HCT116 (cell line): ENCODE measurements at regions not wholly inside any gene's neighbourhood (a gene's known extent, or its start where the extent isn't known, plus 50 kb on each side); places are given as distances from the start of the nearest gene placed in this dataset.

Source experiments
- ATAC-seq: fragments of 200-7000 bp; cut with Tn5 transposase; 2 replicates; pipeline ENCODE4 v1.9.1; 2020; ENCODE audit warnings: mild to moderate bottlenecking, moderate library complexity
- BruUV-seq: library from RNA; stranded (reverse); fragments of 400-500 nt; replicated peaks from 2 replicates; lab custom pipeline; 2021; lab: Mats Ljungman, UMichigan
- CTCF ChIA-PET: fragments of 300-600 bp; sonication (Branson Sonifier 250); formaldehyde crosslinking; loops from one replicate; lab custom pipeline; 2021; ENCODE audit warnings: antibody characterized with exemption; lab: Charles Lee
- POLR2A ChIA-PET: fragments of 300-600, 350-600 bp; sonication (Branson Sonifier 250); formaldehyde crosslinking; loops from one replicate; lab custom pipeline; 2021; ENCODE audit warnings: antibody characterized with exemption; lab: Charles Lee
- RAD21 ChIA-PET, 2 experiments: fragments of 300-600 bp; sonication (Branson Sonifier 250); formaldehyde crosslinking; loops; one replicate each; lab custom pipeline; 2023; ENCODE audit warnings: low total read pairs in 2 of 2; ENCODE audit not compliant: uncharacterized antibody in 2 of 2, unreplicated experiment in 2 of 2, low non-redundant PET in 1 of 2; lab: Charles Lee
- DNase-seq: peaks from one replicate; pipeline ENCODE4 v3.0.0-alpha.2; 2010; ENCODE audit warnings: low read depth, low spot score
- H2AFZ ChIP-seq: fragments of 200-600 bp; shearing (Covaris generic), sonication (generic); 2 replicates; pipeline ENCODE4 v1.6.1; 2017; ENCODE audit warnings: low read depth, mixed run types, mixed read lengths, antibody characterized with exemption, low read length; ENCODE audit not compliant: poor library complexity, severe bottlenecking
- H3K27ac ChIP-seq: 2 replicates; pipeline ENCODE4 v1.5.1; 2012; ENCODE audit warnings: low read depth, low read length
- H3K27me3 ChIP-seq: fragments of 200-600 bp; sonication (generic); 2 replicates; pipeline ENCODE4 v1.6.1; 2016; ENCODE audit warnings: mixed run types, low read length, mixed read lengths; ENCODE audit not compliant: insufficient read depth
- H3K36me3 ChIP-seq, 2 experiments: fragments of 200-500 bp in 1 of 2; fragments of 200-600 bp in 1 of 2; sonication (Bioruptor generic) in 1 of 2; sonication (generic) in 1 of 2; 2 replicates each; pipeline versions ENCODE4 v1.5.1 to v1.6.1; 2014 to 2016; ENCODE audit warnings: low read length in 2 of 2, inconsistent platforms in 1 of 2, mixed read lengths in 1 of 2, mixed run types in 1 of 2; ENCODE audit not compliant: insufficient read depth in 2 of 2, control insufficient read depth in 1 of 2
- H3K4me1 ChIP-seq, 2 experiments: fragments of 200-600 bp in 1 of 2; sonication (generic) in 1 of 2; 2 replicates each; pipeline versions ENCODE4 v1.5.1 to v1.6.1; 2012 to 2017; ENCODE audit warnings: low read length in 2 of 2, inconsistent platforms in 1 of 2, mild to moderate bottlenecking in 1 of 2, mixed read lengths in 1 of 2, mixed run types in 1 of 2, moderate library complexity in 1 of 2; ENCODE audit not compliant: insufficient read depth in 2 of 2, control insufficient read depth in 1 of 2
- H3K4me2 ChIP-seq: fragments of 200-600 bp; sonication (generic); 2 replicates; pipeline ENCODE4 v1.6.1; 2017; ENCODE audit warnings: mixed run types, low read length, mixed read lengths
- H3K4me3 ChIP-seq, 2 experiments: fragments of 200-600 bp in 1 of 2; sonication (generic) in 1 of 2; replicated peaks in 1 of 2; 2 replicates each; pipeline ENCODE4 v1.5.1; 2011 to 2016; ENCODE audit warnings: low read length in 2 of 2, control low read depth in 1 of 2, low read depth in 1 of 2, mild to moderate bottlenecking in 1 of 2, mixed read lengths in 1 of 2, mixed run types in 1 of 2
- H3K79me2 ChIP-seq: fragments of 200-600 bp; sonication (generic); 2 replicates; pipeline ENCODE4 v1.6.1; 2017; ENCODE audit warnings: mild to moderate bottlenecking, mixed run types, low read length, moderate library complexity, mixed read lengths; ENCODE audit not compliant: insufficient read depth
- H3K9ac ChIP-seq: fragments of 200-600 bp; sonication (generic); 2 replicates; pipeline ENCODE4 v1.6.1; 2016; ENCODE audit warnings: low read length, mixed read lengths
- H3K9me2 ChIP-seq: fragments of 200-600 bp; sonication (generic), shearing (Covaris generic); 2 replicates; pipeline ENCODE4 v1.6.1; 2017; ENCODE audit warnings: mixed run types, mild to moderate bottlenecking, moderate library complexity; ENCODE audit not compliant: insufficient read depth
- H3K9me3 ChIP-seq, 2 experiments: fragments of 200-500 bp in 1 of 2; fragments of 200-600 bp in 1 of 2; sonication (Bioruptor generic) in 1 of 2; sonication (generic) in 1 of 2; 2 replicates each; pipeline ENCODE4 v1.6.1; 2014 to 2017; ENCODE audit warnings: low read length in 2 of 2, mixed read lengths in 2 of 2, inconsistent platforms in 1 of 2, low read depth in 1 of 2, mild to moderate bottlenecking in 1 of 2, mixed run types in 1 of 2, moderate library complexity in 1 of 2; ENCODE audit not compliant: control insufficient read depth in 1 of 2, insufficient read depth in 1 of 2
- H4K20me1 ChIP-seq: fragments of 200-600 bp; sonication (generic), shearing (Covaris generic); 2 replicates; pipeline ENCODE4 v1.6.1; 2017; ENCODE audit warnings: mixed run types, mild to moderate bottlenecking, moderate library complexity; ENCODE audit not compliant: insufficient read depth
- CBX3 ChIP-seq: IDR thresholded peaks from 2 replicates; pipeline ENCODE4 v1.6.1; 2012; ENCODE audit warnings: low read depth
- JUND ChIP-seq: IDR thresholded peaks from 2 replicates; pipeline ENCODE4 v1.6.1; 2012
- RAD21 ChIP-seq: IDR thresholded peaks from 2 replicates; pipeline ENCODE4 v1.6.1; 2012; ENCODE audit warnings: low read depth, mild to moderate bottlenecking
- SP1 ChIP-seq: IDR thresholded peaks from 2 replicates; pipeline ENCODE4 v1.6.1; 2012; ENCODE audit warnings: low read depth
- YY1 ChIP-seq: IDR thresholded peaks from 2 replicates; pipeline ENCODE4 v1.6.1; 2011; ENCODE audit warnings: low read length, low read depth, moderate library complexity, mild to moderate bottlenecking; ENCODE audit not compliant: insufficient replicate concordance; ENCODE audit errors: extremely low read depth
- ZFX ChIP-seq: fragments of 450-650 bp; IDR thresholded peaks from 2 replicates; pipeline ENCODE4 v1.6.1; 2017
- ZNF274 ChIP-seq: fragments of 200-500 bp; sonication (Bioruptor generic); IDR thresholded peaks from 2 replicates; pipeline ENCODE4 v1.6.1; 2014; ENCODE audit warnings: mild to moderate bottlenecking, low read depth, low read length, inconsistent platforms
- intact Hi-C: fragments of 100-400 bp; cut with micrococcal nuclease; formaldehyde crosslinking; loops from 2 replicates; pipeline ENCODE4 v1.10.0; 2022
- TF ChIP-seq, protein P1 (sequence below): IDR thresholded peaks from 2 replicates; pipeline ENCODE4 v1.6.1; 2011; ENCODE audit warnings: mild to moderate bottlenecking, low read length, moderate library complexity; ENCODE audit not compliant: insufficient replicate concordance; ENCODE audit errors: extremely low read depth
- TF ChIP-seq, protein P2 (sequence below): IDR thresholded peaks from 2 replicates; pipeline ENCODE4 v1.6.1; 2012; ENCODE audit warnings: low read depth

DNA sequence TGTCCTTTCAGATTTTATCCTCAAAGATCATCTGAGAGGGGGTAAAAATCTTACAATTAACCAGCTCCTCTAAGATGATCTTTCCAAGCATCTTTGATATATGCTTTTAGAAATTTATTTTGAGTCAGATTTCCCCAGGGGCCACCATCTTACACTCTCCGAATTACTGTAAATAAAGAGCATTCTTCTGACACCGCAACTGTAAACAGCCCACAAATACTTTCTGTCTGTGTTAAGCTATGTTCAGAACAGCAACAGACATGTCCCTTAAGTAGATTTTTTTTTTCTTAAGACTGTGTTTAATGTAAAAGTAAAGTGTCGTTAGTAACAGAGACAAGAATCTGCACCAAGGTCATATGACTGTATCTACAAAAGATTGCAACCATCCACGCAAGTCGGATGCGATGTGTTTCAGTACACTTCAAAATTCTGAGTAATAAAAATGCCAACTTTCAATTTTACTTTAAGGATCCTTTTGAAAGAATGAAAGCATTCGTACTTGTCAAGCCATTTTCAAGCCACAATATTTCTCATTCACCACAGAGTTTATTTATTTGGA, 159.0 kb upstream of the KCNH8 start:
- no TSS peak for BruUV-seq
- Histone ChIP-seq H4K20me1 (no peaks in the 10 kb centered on the region), H2AFZ (no peak overlapping the region), H3K4me2 (no peak overlapping the region), H3K27ac (no peak overlapping the region), H3K27me3 (no peaks in the 10 kb centered on the region), H3K36me3 (no peaks in the 10 kb centered on the region), H3K9me2 (no peaks in the 10 kb centered on the region), H3K9ac (no peak overlapping the region), H3K4me3 (no peak overlapping the region), H3K79me2 (no peaks in the 10 kb centered on the region), H3K4me1 (no peaks in the 10 kb centered on the region), H3K9me3 (peaks cover 0 to 4% of the 10 kb centered on the region in 2 experiments; a peak in 1 of 4 replicates)
- no peak for ATAC-seq
- TF ChIP-seq, protein P1, sequence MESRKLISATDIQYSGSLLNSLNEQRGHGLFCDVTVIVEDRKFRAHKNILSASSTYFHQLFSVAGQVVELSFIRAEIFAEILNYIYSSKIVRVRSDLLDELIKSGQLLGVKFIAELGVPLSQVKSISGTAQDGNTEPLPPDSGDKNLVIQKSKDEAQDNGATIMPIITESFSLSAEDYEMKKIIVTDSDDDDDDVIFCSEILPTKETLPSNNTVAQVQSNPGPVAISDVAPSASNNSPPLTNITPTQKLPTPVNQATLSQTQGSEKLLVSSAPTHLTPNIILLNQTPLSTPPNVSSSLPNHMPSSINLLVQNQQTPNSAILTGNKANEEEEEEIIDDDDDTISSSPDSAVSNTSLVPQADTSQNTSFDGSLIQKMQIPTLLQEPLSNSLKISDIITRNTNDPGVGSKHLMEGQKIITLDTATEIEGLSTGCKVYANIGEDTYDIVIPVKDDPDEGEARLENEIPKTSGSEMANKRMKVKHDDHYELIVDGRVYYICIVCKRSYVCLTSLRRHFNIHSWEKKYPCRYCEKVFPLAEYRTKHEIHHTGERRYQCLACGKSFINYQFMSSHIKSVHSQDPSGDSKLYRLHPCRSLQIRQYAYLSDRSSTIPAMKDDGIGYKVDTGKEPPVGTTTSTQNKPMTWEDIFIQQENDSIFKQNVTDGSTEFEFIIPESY, result no peak
- TF ChIP-seq RAD21, result no peak
- TF ChIP-seq JUND, result no peak
- TF ChIP-seq, protein P2, sequence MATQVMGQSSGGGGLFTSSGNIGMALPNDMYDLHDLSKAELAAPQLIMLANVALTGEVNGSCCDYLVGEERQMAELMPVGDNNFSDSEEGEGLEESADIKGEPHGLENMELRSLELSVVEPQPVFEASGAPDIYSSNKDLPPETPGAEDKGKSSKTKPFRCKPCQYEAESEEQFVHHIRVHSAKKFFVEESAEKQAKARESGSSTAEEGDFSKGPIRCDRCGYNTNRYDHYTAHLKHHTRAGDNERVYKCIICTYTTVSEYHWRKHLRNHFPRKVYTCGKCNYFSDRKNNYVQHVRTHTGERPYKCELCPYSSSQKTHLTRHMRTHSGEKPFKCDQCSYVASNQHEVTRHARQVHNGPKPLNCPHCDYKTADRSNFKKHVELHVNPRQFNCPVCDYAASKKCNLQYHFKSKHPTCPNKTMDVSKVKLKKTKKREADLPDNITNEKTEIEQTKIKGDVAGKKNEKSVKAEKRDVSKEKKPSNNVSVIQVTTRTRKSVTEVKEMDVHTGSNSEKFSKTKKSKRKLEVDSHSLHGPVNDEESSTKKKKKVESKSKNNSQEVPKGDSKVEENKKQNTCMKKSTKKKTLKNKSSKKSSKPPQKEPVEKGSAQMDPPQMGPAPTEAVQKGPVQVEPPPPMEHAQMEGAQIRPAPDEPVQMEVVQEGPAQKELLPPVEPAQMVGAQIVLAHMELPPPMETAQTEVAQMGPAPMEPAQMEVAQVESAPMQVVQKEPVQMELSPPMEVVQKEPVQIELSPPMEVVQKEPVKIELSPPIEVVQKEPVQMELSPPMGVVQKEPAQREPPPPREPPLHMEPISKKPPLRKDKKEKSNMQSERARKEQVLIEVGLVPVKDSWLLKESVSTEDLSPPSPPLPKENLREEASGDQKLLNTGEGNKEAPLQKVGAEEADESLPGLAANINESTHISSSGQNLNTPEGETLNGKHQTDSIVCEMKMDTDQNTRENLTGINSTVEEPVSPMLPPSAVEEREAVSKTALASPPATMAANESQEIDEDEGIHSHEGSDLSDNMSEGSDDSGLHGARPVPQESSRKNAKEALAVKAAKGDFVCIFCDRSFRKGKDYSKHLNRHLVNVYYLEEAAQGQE, result no peak
- TF ChIP-seq ZNF274, result no peak
- TF ChIP-seq YY1, result no peak
- no peak for TF ChIP-seq ZFX
- no peak for TF ChIP-seq SP1
- no peak for TF ChIP-seq CBX3
- intact Hi-C loops, result loop anchor here (5.0 kb wide), 1 partner anchor 142 kb away; no protein-coding TSS in a partner anchor
- ChIA-PET CTCF (no interaction called here), RAD21 (no interaction called here), POLR2A (no interaction called here)
- DNase-seq, result no peak
